ENCODE measurements at regions not wholly inside any gene's neighbourhood (a gene's known extent, or its start where the extent isn't known, plus 50 kb on each side); places are given as distances from the start of the nearest gene placed in this dataset.

- ChIA-PET POLR2A (no interaction called here), CTCF (interaction anchor here (0.7 to 2.1 kb wide), 10 partner anchors 8 to 1001 kb away, joined by 3 to 7 read pairs (median 4); partner anchors contain the start of gene TRIB2)
- dilution Hi-C loops (cut with MboI; ENCODE audit: extremely low pct_ligation_motif_present, low sequenced_read_pairs), result no loop called here
- BruUV-seq (replicated peaks), result no TSS peak
- DNase-seq (ENCODE audit: low read depth, low spot score) (peak; percentile 51), FAIRE-seq (peak; percentile 71)
- H3K79me2 ChIP-seq (ENCODE audit: control insufficient read depth, insufficient read depth, low read length), result no peaks in the 10 kb centered on the region
- H3K27ac ChIP-seq (ENCODE audit: insufficient read depth, low read depth, low read length), result peak overlapping the region; percentile 4
- H2AFZ ChIP-seq (ENCODE audit: low read depth, low read length), result no peak overlapping the region
- peaks cover 27% of the 10 kb centered on the region for H3K4me1 ChIP-seq (ENCODE audit: control insufficient read depth, extremely low read depth, insufficient read depth, low read length)
- H3K9ac ChIP-seq (replicated peaks; ENCODE audit: extremely low read depth, insufficient read depth, low read length), result no peak overlapping the region
- no peaks in the 10 kb centered on the region for H3K27me3 ChIP-seq (ENCODE audit: control insufficient read depth in 2 of 2, insufficient read depth in 2 of 2, low read length in 2 of 2)
- H3K9me3 ChIP-seq (replicated peaks; ENCODE audit: control insufficient read depth, insufficient read depth, low read length), result no peaks in the 10 kb centered on the region
- no peak overlapping the region for H3K4me2 ChIP-seq (ENCODE audit: insufficient read depth, low read length)
- H3K9me1 ChIP-seq (replicated peaks; ENCODE audit: control insufficient read depth, extremely low read depth, insufficient read depth, low read length), result no peaks in the 10 kb centered on the region
- H4K20me1 ChIP-seq (replicated peaks; ENCODE audit: control insufficient read depth, extremely low read depth, insufficient read depth, low read length), result no peaks in the 10 kb centered on the region
- TF ChIP-seq JUN (IDR thresholded peaks at IDR 0.05; ENCODE audit: borderline replicate concordance, insufficient read depth, insufficient read length, low read depth) (no peak), FOS (IDR thresholded peaks at IDR 0.05; ENCODE audit: borderline replicate concordance, insufficient read depth, low read length) (no peak), CTCF (IDR thresholded peaks at IDR 0.05; ENCODE audit: extremely low read depth in 1 of 2, insufficient read depth in 1 of 2, low read depth in 1 of 2, low read length in 2 of 2) (no peak), EZH2 (IDR thresholded peaks at IDR 0.05; ENCODE audit: borderline replicate concordance, low read depth, low read length, severe bottlenecking) (no peak), POLR2A (IDR thresholded peaks at IDR 0.05; ENCODE audit: low read depth, low read length) (no peak), MYC (IDR thresholded peaks at IDR 0.05; ENCODE audit: low read depth, low read length) (no peak), MAX (IDR thresholded peaks at IDR 0.05; ENCODE audit: insufficient read depth, insufficient read length) (no peak), GATA2 (IDR thresholded peaks at IDR 0.05; ENCODE audit: insufficient read depth, insufficient read length, low read depth, low read length) (no peak), POLR2AphosphoS5 (IDR thresholded peaks at IDR 0.05; ENCODE audit: insufficient read depth, low read depth, low read length) (no peak)
- no peak overlapping the region for H3K4me3 ChIP-seq (replicated peaks in 1 of 3; ENCODE audit: insufficient read depth in 1 of 3, low read depth in 1 of 3, low read length in 3 of 3)
- H3K36me3 ChIP-seq (ENCODE audit: control insufficient read depth in 2 of 2, extremely low read depth in 1 of 2, insufficient read depth in 2 of 2, low read length in 2 of 2), result no peaks in the 10 kb centered on the region
- intact Hi-C loops (cut with micrococcal nuclease), result loop anchor here (5.0 kb wide), 2 partner anchors 151 to 711 kb away; partner anchors contain the start of gene TRIB2
These were observed 259.7 kb downstream of the LPIN1 start for GRCh38 chr2:12005886-12006681.

All from endothelial cell of umbilical vein (primary cell).